OCI-LY3 (cell line): ENCODE measurements at regions not wholly inside any gene's neighbourhood (a gene's known extent, or its start where the extent isn't known, plus 50 kb on each side); places are given as distances from the start of the nearest gene placed in this dataset.

Source experiments
- H2AFZ ChIP-seq: fragments of 200-600, 300-600 bp; shearing (Covaris generic); 2 replicates; pipeline ENCODE4 v1.6.0; 2014; ENCODE audit warnings: antibody characterized with exemption, low read depth, low read length
- H3K27ac ChIP-seq: fragments of 200-600, 300-600 bp; sonication (generic); 2 replicates; pipeline ENCODE4 v1.5.1; 2014; ENCODE audit warnings: mild to moderate bottlenecking, low read length, moderate library complexity, mixed read lengths
- H3K27me3 ChIP-seq: fragments of 200-600, 300-600 bp; sonication (generic); 2 replicates; pipeline ENCODE4 v1.6.1; 2014; ENCODE audit warnings: low read depth, low read length, mixed read lengths
- H3K36me3 ChIP-seq: fragments of 200-600, 300-600 bp; sonication (generic); replicated peaks from 2 replicates; pipeline ENCODE3; 2014; ENCODE audit warnings: low read depth, low read length, mixed read lengths
- H3K4me1 ChIP-seq: fragments of 300-600, 200-600 bp; sonication (generic); 2 replicates; pipeline ENCODE4 v1.6.1; 2014; ENCODE audit warnings: low read length, mixed read lengths
- H3K4me2 ChIP-seq: fragments of 200-600, 300-600 bp; sonication (generic); 2 replicates; pipeline ENCODE4 v1.6.1; 2014; ENCODE audit warnings: low read length, mixed read lengths
- H3K4me3 ChIP-seq: fragments of 300-600, 200-600 bp; sonication (generic); 2 replicates; pipeline ENCODE4 v1.5.1; 2014; ENCODE audit warnings: antibody characterized with exemption, mild to moderate bottlenecking, low read length, moderate library complexity
- H3K79me2 ChIP-seq: fragments of 300-600, 200-600 bp; shearing (Covaris generic); 2 replicates; pipeline ENCODE4 v1.6.1; 2014; ENCODE audit warnings: mild to moderate bottlenecking, low read length, mixed read lengths
- H3K9ac ChIP-seq: fragments of 300-600, 200-600 bp; shearing (Covaris generic); 2 replicates; pipeline ENCODE4 v1.6.0; 2014; ENCODE audit warnings: mild to moderate bottlenecking, low read length, moderate library complexity
- H3K9me3 ChIP-seq: fragments of 200-600, 300-600 bp; shearing (Covaris generic); 2 replicates; pipeline ENCODE4 v1.6.1; 2014; ENCODE audit warnings: low read length, mixed read lengths; ENCODE audit not compliant: insufficient read depth
- H4K20me1 ChIP-seq: fragments of 200-600, 300-600 bp; sonication (generic); 2 replicates; pipeline ENCODE4 v1.6.1; 2016; ENCODE audit warnings: low read length, mixed read lengths; ENCODE audit not compliant: insufficient read depth
- CTCF ChIP-seq: fragments of 200-600, 300-600 bp; sonication (generic); IDR thresholded peaks from 2 replicates; pipeline ENCODE4 v1.5.1; 2014; ENCODE audit warnings: antibody characterized with exemption, low read length, low read depth
- EZH2phosphoT487 ChIP-seq: fragments of 200-600 bp; shearing (Covaris generic); IDR thresholded peaks from 2 replicates; pipeline ENCODE4 v1.6.1; 2018; ENCODE audit warnings: antibody characterized with exemption, mixed run types, low read depth

GRCh38 chr3:159025733-159026132 is 223.9 kb downstream of the MFSD1 start:
- Histone ChIP-seq H4K20me1 (no peaks in the 10 kb centered on the region), H3K27ac (no peak overlapping the region), H2AFZ (no peak overlapping the region), H3K9me3 (peaks cover 4% of the 10 kb centered on the region; the same call in 1 of the 2 replicates), H3K4me1 (peaks cover 12% of the 10 kb centered on the region), H3K79me2 (no peaks in the 10 kb centered on the region), H3K4me2 (no peak overlapping the region), H3K4me3 (no peak overlapping the region), H3K9ac (no peak overlapping the region), H3K36me3 (no peaks in the 10 kb centered on the region), H3K27me3 (peaks cover 23% of the 10 kb centered on the region)
- no peak for TF ChIP-seq EZH2phosphoT487
- TF ChIP-seq CTCF: no peak

- Histone ChIP-seq H3K9me3 (peaks cover 4% of the 10 kb centered on the region; the same call in 1 of the 2 replicates), H3K4me1 (peaks cover 12% of the 10 kb centered on the region), H3K4me2 (no peak overlapping the region), H3K36me3 (no peaks in the 10 kb centered on the region), H3K79me2 (no peaks in the 10 kb centered on the region), H3K27ac (no peak overlapping the region), H4K20me1 (no peaks in the 10 kb centered on the region), H3K9ac (no peak overlapping the region), H3K4me3 (no peak overlapping the region), H2AFZ (no peak overlapping the region), H3K27me3 (peaks cover 26% of the 10 kb centered on the region)
- TF ChIP-seq EZH2phosphoT487 (no peak), CTCF (no peak)
Measured at GRCh38 chr3:159026510-159026909, 224.7 kb downstream of the MFSD1 start.

GRCh38 chr3:159028706-159029105 is 226.9 kb downstream of the MFSD1 start:
- no peaks in the 10 kb centered on the region for H4K20me1 ChIP-seq
- peaks cover 26% of the 10 kb centered on the region for H3K27me3 ChIP-seq
- H3K4me1 ChIP-seq: peaks cover 12% of the 10 kb centered on the region
- no peak overlapping the region for H3K4me3 ChIP-seq
- TF ChIP-seq CTCF: no peak
- no peak for TF ChIP-seq EZH2phosphoT487
- no peaks in the 10 kb centered on the region for H3K9me3 ChIP-seq
- H3K36me3 ChIP-seq: no peaks in the 10 kb centered on the region
- H2AFZ ChIP-seq: no peak overlapping the region
- H3K27ac ChIP-seq: no peak overlapping the region
- no peak overlapping the region for H3K4me2 ChIP-seq
- H3K9ac ChIP-seq: no peak overlapping the region
- H3K79me2 ChIP-seq: no peaks in the 10 kb centered on the region

DNA sequence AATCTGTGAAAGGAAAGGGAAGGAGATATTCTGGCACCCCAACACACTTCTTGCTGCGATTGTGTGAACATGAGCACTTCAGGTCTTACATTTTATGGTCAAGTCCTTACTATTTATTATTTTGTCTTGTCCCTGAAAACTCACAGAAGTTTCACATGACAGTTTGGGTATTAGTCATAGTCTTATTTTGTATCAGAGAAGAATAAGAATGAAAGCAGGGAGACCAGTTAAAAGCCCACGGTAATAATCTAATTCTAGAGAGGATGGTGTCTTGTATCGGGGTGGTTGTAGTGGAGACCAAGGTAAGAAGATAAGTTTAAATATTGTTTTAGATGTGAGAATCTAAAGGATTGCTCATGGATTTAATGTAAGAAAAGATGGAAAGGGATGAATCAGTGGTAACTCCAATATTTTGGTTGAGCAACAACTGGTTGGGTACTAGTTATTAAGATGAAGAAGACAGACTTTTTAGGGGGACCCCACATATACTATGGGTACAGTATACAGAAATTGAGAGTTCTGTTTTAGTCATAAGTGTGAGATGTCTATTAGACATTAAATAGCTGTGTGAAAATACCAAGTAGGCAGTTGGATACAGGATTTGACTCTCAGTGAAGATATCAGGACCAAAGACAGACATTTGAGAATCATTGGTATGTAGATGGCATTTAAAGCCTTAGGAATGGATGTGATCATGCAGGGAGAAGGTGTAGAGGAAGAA is 227.6 kb downstream of the MFSD1 start:
- Histone ChIP-seq H3K4me2 (peak overlapping the region; percentile 32), H3K4me3 (no peak overlapping the region), H4K20me1 (no peaks in the 10 kb centered on the region), H3K79me2 (no peaks in the 10 kb centered on the region), H3K9me3 (no peaks in the 10 kb centered on the region), H2AFZ (no peak overlapping the region), H3K36me3 (no peaks in the 10 kb centered on the region), H3K4me1 (peaks cover 12% of the 10 kb centered on the region), H3K9ac (no peak overlapping the region), H3K27me3 (peaks cover 26% of the 10 kb centered on the region), H3K27ac (no peak overlapping the region)
- TF ChIP-seq CTCF: no peak
- no peak for TF ChIP-seq EZH2phosphoT487
